ENCODE measurements at regions not wholly inside any gene's neighbourhood (a gene's known extent, or its start where the extent isn't known, plus 50 kb on each side); places are given as distances from the start of the nearest gene placed in this dataset.
"Not testable (repeated sequence)": the region's sequence is repeated elsewhere in the genome, so short reads cannot be mapped to it uniquely, and the experiment has no call there.

- DNase-seq (ENCODE audit: low spot score): no peak
Measured at GRCh38 chr2:142716463-142717242, 160.8 kb upstream of the KYNU start.

- DNase-seq (ENCODE audit: low spot score): no peak
Measured at GRCh38 chr2:142714600-142714999, 162.9 kb upstream of the KYNU start.

- DNase-seq (ENCODE audit: low spot score): no peak
Measured at GRCh38 chr2:142710336-142710735, 167.1 kb upstream of the KYNU start.

- no peak for DNase-seq (ENCODE audit: low spot score)
Measured at GRCh38 chr2:142707318-142707717, 170.1 kb upstream of the KYNU start.

- not testable (repeated sequence) for DNase-seq (ENCODE audit: low spot score)
Measured at GRCh38 chr2:142702397-142702796, 175.1 kb upstream of the KYNU start.

GRCh38 chr2:142695350-142696257, 181.9 kb upstream of the KYNU start:
- DNase-seq (ENCODE audit: low spot score): not testable (repeated sequence)

- DNase-seq (ENCODE audit: low spot score): no peak
Measured at GRCh38 chr2:142694282-142694681, 183.2 kb upstream of the KYNU start.

- no peak for DNase-seq (ENCODE audit: low spot score)
Measured at GRCh38 chr2:142693171-142693950, 184.1 kb upstream of the KYNU start.

GRCh38 chr2:142688856-142689605, 188.4 kb upstream of the KYNU start:
- no peak for DNase-seq (ENCODE audit: low spot score)

- DNase-seq (ENCODE audit: low spot score): no peak
Measured at GRCh38 chr2:142687509-142687908, 190.0 kb upstream of the KYNU start.

- DNase-seq (ENCODE audit: low spot score): no peak
Measured at GRCh38 chr2:142687075-142687474, 190.4 kb upstream of the KYNU start.

- DNase-seq (ENCODE audit: low spot score): no peak
Measured at GRCh38 chr2:142684667-142685066, 192.8 kb upstream of the KYNU start.

- DNase-seq (ENCODE audit: low spot score): no peak
Measured at GRCh38 chr2:142682528-142682927, 194.9 kb upstream of the KYNU start.

- DNase-seq (ENCODE audit: low spot score): no peak
Measured at GRCh38 chr2:142681952-142682351, 195.5 kb upstream of the KYNU start.

- DNase-seq (ENCODE audit: low spot score): no peak
Measured at GRCh38 chr2:142678164-142678563, 199.3 kb upstream of the KYNU start.

- no peak for DNase-seq (ENCODE audit: low spot score)
Measured at GRCh38 chr2:142675398-142675797, 202.1 kb upstream of the KYNU start.

GRCh38 chr2:142673836-142674235, 203.6 kb upstream of the KYNU start:
- DNase-seq (ENCODE audit: low spot score): no peak

- no peak for DNase-seq (ENCODE audit: low spot score)
Measured at GRCh38 chr2:142672698-142673097, 204.8 kb upstream of the KYNU start.

GRCh38 chr2:142670362-142670761, 207.1 kb upstream of the KYNU start:
- DNase-seq (ENCODE audit: low spot score): no peak

- DNase-seq (ENCODE audit: low spot score): no peak
Measured at GRCh38 chr2:142668420-142668819, 209.0 kb upstream of the KYNU start.

GRCh38 chr2:142665241-142665640, 212.2 kb upstream of the KYNU start:
- no peak for DNase-seq (ENCODE audit: low spot score)

GRCh38 chr2:142650601-142651000, 226.9 kb upstream of the KYNU start:
- no peak for DNase-seq (ENCODE audit: low spot score)
